ENCODE measurements at regions not wholly inside any gene's neighbourhood (a gene's known extent, or its start where the extent isn't known, plus 50 kb on each side); places are given as distances from the start of the nearest gene placed in this dataset.
"Not testable (repeated sequence)": the region's sequence is repeated elsewhere in the genome, so short reads cannot be mapped to it uniquely, and the experiment has no call there.

GRCh38 chr22:16447451-16447850 lies 145.2 kb downstream of the CCT8L2 start:
- TF ChIP-seq, protein P1, sequence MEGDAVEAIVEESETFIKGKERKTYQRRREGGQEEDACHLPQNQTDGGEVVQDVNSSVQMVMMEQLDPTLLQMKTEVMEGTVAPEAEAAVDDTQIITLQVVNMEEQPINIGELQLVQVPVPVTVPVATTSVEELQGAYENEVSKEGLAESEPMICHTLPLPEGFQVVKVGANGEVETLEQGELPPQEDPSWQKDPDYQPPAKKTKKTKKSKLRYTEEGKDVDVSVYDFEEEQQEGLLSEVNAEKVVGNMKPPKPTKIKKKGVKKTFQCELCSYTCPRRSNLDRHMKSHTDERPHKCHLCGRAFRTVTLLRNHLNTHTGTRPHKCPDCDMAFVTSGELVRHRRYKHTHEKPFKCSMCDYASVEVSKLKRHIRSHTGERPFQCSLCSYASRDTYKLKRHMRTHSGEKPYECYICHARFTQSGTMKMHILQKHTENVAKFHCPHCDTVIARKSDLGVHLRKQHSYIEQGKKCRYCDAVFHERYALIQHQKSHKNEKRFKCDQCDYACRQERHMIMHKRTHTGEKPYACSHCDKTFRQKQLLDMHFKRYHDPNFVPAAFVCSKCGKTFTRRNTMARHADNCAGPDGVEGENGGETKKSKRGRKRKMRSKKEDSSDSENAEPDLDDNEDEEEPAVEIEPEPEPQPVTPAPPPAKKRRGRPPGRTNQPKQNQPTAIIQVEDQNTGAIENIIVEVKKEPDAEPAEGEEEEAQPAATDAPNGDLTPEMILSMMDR (IDR thresholded peaks at IDR 0.05) = not testable (repeated sequence)
- TF ChIP-seq REST (IDR thresholded peaks at IDR 0.05; ENCODE audit: insufficient read depth in 1 of 2, low read depth in 2 of 2, low read length in 1 of 2); SIN3A (IDR thresholded peaks at IDR 0.05; ENCODE audit: borderline replicate concordance, insufficient read depth, low read depth, low read length); POLR2AphosphoS5 (IDR thresholded peaks at IDR 0.05; ENCODE audit: low read depth, low read length): not testable (repeated sequence)

Data from Panc1 (cell line).